D341Med (cell line): ENCODE measurements at regions not wholly inside any gene's neighbourhood (a gene's known extent, or its start where the extent isn't known, plus 50 kb on each side); places are given as distances from the start of the nearest gene placed in this dataset.
A peak's percentile ranks its signal among the peaks of the same experiment; 100 is the strongest.

Experiments
- DNase-seq: peaks from one replicate; pipeline ENCODE4 v3.0.0; 2012; ENCODE audit warnings: low spot score

GRCh38 chr7:67422601-67423000 lies 426.0 kb downstream of the TYW1 start:
- no peak for DNase-seq

GRCh38 chr7:67423065-67423464 lies 426.4 kb downstream of the TYW1 start:
- DNase-seq, result no peak

GRCh38 chr7:67426654-67427053 lies 430.0 kb downstream of the TYW1 start:
- DNase-seq, result no peak

GRCh38 chr7:67429735-67430134 lies 433.1 kb downstream of the TYW1 start:
- no peak for DNase-seq

GRCh38 chr7:67432536-67433234 lies 436.1 kb downstream of the TYW1 start:
- DNase-seq, result no peak

GRCh38 chr7:67435894-67436535 lies 439.4 kb downstream of the TYW1 start:
- DNase-seq, result no peak

GRCh38 chr7:67438198-67438882 lies 441.7 kb downstream of the TYW1 start:
- DNase-seq, result no peak

GRCh38 chr7:67438913-67439505 lies 442.4 kb downstream of the TYW1 start:
- no peak for DNase-seq

GRCh38 chr7:67440321-67440720 lies 443.7 kb downstream of the TYW1 start:
- DNase-seq, result no peak

GRCh38 chr7:67445728-67446127 lies 449.1 kb downstream of the TYW1 start:
- no peak for DNase-seq

- DNase-seq, result no peak
These were observed 450.7 kb downstream of the TYW1 start for GRCh38 chr7:67447297-67447696.

GRCh38 chr7:67448271-67448670 lies 451.6 kb downstream of the TYW1 start:
- no peak for DNase-seq

GRCh38 chr7:67450171-67450570 lies 453.5 kb downstream of the TYW1 start:
- no peak for DNase-seq

GRCh38 chr7:67451306-67451705 lies 454.7 kb downstream of the TYW1 start:
- no peak for DNase-seq

- no peak for DNase-seq
These were observed 455.9 kb downstream of the TYW1 start for GRCh38 chr7:67452516-67453026.

- no peak for DNase-seq
These were observed 457.1 kb downstream of the TYW1 start for GRCh38 chr7:67453580-67454380.

GRCh38 chr7:67455508-67455907 lies 458.9 kb downstream of the TYW1 start:
- DNase-seq, result no peak

- peak; percentile 55 for DNase-seq
These were observed 466.2 kb downstream of the TYW1 start for GRCh38 chr7:67462781-67463191.

- DNase-seq, result no peak
These were observed 466.7 kb downstream of the TYW1 start for GRCh38 chr7:67463316-67463715.

- no peak for DNase-seq
These were observed 467.4 kb downstream of the TYW1 start for GRCh38 chr7:67463983-67464382.

- DNase-seq, result no peak
These were observed 469.5 kb downstream of the TYW1 start for GRCh38 chr7:67466109-67466508.

- DNase-seq, result no peak
These were observed 473.7 kb downstream of the TYW1 start for GRCh38 chr7:67470256-67470751.
